NCI-H345 treated with DMSO at 0.1 percent for 48 hours (cell line): ENCODE measurements at regions not wholly inside any gene's neighbourhood (a gene's known extent, or its start where the extent isn't known, plus 50 kb on each side); places are given as distances from the start of the nearest gene placed in this dataset.
"Not testable (repeated sequence)": the region's sequence is repeated elsewhere in the genome, so short reads cannot be mapped to it uniquely, and the experiment has no call there.

Experiments
- DNase-seq: peaks from one replicate; lab custom pipeline; 2025; ENCODE audit not compliant: unreplicated experiment; lab: John Stamatoyannopoulos, UW

DNA sequence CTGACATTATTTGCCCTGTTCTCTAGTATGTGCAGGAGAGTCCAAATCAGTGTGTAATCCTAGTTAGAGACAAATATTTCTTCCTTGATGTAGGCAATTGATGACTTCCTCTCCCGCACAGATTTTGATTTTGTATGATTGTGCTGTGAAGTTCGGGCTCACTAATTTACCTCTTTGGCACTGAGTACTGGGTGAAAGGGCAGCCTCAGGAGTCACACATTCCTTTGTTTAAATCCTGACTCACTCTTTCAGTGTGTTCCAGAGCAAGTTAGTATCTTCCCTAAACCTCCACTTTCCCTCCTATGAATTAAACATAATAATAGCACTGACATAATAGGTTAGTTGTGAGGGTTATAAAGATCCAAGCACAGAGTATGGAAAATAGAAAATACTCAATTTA is 269.7 kb downstream of the ISL1 start:
- DNase-seq, result no peak

DNA sequence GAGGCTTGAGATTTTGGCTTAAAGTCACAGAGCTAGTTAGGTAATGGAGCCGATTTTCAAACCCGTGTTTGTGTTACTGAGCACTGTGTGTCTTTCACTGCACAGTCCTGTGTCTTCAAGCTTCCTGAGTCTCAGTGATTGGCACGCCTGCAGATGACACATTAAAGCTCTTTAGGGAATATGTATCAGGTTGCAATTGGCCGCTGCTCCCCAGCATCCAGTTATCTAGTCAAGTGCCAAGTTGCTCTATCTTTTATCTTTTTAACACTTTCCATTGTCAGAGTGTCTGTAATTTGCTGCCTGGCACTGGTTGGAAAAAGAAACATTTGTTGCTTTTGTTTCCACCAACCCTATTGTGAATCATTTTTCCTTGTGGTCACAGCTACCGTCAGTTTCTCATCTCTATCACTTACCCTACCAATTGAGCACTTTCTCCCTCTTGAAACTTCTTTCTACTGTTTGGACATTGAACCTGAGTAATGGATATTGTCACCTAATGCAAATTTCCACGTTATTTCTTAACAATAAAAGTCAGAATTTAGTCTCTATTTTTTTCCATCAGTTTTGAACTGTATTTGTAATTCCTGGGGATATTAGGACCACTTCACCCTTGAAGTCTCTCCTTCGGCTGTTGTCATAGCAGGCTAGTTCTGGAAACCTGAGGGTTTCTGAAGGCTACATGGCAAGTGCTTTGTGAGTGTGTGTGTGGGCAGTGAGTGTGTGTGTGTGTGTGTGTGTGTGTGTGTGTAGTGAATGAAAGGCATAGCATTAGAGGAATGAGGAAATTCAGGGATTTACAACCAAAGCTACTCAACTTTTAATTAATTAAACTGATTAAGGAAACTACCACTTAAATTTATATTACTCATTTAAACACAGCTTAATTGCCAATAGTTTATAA is 274.3 kb downstream of the ISL1 start:
- no peak for DNase-seq

DNA sequence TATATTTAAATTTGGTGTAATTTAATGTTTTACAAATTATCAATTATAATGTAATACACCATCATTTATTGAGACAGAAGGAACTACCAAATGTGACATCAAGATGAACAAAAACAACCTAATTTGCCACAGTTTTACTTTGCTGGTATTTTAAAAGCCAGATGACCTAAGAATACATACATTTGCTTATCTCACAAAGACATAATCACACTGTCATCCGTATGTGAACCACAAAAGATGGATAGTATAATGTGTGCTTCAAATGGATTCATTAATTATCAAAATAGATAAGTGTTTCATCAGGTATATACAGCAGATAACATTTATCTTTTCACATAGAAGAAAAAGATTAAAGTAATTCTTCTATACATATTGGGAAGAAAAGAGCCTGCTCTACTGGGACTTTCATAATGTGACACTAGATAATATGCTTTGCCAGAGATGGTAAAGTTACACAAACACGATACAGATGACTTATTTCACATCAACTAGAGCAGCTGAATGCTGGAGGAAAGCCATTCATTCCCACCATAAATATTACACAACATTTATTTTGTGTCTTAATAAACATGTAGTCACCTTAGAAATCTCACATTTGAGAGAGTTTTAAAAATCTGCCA is 278.5 kb downstream of the ISL1 start:
- DNase-seq, result no peak

DNA sequence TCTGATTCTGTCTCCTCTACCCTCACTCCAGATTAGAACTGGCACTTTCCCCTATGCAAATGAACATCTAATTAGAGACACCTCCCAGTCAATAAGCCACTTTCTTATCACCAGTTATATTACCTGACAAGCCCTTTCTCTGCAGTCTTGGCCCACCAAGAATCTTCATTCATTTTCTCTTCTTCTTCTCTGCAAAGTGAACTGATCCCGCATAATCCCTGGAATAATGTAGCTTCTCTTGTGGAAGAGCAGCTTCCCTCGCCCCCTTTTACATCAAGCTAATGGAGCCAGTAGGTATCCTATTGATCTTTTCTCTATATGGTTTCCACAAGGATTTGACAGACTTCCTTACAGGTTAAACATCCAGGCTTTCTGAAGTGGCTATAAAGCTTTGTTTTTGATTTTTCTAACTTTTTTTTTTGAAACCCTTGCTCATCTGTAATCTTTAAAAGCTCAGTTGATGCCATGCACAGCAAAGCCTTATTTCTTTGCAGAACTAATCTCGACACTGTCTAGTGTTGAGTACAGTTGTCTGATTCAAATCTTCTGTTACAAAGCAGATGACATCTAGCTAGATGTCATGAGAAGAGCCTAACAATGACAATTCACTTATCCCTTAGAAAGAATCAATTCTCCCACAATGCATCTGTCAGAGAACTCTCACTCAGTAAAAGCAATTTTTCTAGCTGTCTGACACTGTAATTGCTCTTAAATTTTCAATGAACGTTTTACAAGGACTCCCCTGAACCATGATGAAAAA is 281.4 kb downstream of the ISL1 start:
- DNase-seq, result no peak

DNA sequence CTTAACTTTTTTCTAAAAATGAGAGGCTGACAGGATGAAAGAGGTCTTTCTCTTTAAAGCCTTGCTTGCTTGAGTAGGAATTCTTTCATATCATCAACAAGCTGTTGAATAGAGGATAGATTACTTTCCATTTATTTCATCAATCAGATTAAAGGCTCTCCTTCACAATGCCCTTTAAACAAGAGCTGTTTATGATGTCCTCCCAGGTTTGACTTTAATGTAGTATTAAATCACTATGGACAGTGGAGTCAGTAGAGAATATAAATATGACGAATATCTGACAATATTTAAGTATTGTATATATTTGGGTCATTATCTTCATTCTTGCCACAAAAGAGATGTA is 282.0 kb downstream of the ISL1 start:
- no peak for DNase-seq

DNA sequence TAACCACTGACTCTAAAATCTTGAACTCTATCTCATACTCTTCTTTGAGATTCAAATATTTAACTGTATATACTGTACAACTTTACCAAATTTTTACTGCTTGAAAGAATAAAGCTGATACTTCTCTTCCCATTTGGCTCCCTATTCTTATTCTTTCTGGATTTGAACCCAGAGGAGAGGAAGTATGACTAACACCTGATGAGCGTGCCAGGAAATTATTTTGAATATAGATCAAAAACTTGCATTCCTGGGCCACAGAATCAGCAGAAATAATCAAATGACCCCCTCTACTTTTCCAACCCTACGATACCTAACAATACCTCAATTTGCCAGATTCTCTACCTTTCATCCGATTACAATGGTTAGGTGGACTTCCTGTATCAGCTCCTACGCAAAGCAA is 285.8 kb downstream of the ISL1 start:
- no peak for DNase-seq

DNA sequence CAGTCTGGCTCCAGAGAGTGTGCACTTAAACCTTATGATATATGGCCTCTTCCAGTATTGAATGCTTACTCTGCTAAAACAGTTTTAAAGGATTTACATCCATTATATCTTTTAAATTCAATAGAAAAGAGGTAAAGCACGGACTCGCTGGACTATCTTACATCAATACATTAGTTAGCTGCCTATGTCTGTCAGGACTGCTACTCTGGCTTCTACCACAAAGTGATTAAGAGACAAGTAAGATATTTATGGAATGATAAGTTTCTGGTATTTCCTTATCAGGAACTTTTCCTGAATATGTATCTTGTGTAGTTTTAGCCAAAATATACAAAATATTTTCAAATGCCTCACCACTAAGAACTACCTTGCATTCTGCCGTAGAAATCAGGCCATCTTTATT is 295.1 kb downstream of the ISL1 start:
- no peak for DNase-seq

DNA sequence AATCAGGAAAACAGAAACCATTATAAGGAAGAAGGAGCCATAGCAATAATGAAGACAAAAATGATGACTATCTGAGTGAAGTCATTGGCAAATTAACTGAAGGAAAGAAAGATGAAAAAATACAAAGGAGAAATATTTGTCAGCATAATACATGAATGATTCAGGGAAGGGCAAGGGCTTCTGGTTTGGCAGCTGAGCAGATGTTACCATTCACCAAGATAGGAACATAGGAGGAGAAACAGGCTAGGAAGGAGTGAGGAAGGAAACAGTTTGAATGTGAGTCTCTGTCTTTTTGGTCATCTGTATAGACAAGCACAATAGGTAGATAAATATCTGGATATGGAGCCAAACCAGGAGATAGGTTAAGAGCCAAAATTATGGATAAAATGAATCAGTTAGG is 296.0 kb downstream of the ISL1 start:
- DNase-seq, result no peak

DNA sequence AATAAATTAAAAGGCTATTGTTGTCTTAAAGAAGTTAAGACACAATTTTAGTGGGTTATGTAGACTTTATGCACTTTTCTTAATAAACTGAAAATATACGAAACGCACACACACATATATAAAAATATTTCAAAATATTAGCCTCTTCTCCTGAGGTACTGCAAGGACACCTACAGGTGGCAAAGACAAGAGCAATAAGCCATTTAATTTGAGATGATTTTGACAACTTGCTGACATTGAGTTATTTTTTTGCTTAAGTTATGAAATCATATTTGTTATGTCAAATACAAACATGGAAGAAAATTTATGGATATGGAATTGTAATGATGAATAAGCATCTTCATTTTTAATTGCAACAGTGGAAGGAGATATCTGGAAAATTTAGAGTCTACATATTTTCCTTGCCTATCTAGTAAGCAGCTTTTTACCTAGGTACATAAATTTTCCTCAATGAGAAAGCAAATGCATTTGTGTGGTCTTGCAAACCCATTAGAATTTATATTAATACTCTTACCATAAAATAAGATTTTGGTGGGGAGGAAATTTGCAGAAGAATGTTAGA is 301.6 kb downstream of the ISL1 start:
- DNase-seq, result no peak

DNA sequence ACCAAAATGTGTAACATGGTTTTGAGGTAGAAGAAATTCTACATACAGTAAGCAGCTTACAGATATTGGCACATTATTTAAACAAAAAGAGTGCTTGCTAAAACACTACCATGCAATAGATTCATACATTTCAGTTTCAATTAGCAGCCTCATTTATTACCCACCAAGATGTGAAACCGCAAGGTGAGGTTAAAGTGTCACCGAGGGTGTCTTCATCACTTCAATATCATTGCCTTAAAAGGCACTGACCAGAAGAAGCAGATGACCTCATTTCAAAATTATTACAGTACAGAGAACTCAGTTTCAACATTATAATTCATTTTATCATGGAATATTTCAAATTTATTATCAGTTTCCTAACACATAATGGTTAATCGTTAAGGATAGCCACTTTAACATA is 302.2 kb downstream of the ISL1 start:
- DNase-seq, result no peak

DNA sequence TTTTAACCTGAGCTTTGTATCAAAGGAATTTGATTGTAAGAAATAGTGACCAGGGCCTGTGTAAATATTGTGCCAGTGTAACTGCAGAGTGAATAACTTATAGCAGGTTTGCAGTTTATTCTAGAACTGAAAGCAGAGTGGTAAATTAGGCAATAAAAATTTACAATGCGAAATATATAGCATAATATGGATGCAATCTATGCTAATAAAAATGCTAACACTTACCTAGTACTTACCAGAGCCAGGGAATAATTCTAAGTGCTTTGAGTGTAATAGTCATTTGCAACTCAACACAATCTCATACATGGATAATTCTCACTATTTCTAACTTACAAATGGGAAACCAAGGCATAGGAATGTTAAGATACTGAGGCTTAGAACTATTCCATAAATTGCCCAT is 303.4 kb downstream of the ISL1 start:
- no peak for DNase-seq

DNA sequence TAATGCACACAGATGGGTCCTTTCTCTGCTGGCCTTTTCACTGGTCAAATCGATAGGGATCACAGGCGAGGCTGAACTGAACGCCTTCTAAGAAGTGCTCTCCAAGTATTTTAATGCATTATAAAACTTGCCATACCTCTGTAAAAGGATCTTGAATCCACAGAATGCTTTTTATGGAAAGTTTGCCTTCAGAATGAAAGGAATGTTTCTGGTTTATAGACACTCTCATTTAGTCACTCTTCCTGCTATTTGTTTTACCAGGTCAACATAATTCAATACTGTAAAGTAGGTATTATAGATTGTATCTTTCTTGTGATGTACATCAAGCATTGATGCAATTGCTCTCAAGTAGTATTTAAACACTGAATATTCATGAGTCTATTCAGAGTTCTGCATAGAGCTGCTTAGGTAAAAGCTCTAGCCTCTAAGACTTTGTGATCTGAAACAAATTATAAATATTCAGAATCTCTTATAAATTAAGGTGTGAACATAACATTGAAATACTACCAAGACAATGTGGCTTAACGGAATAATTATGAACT is 308.4 kb downstream of the ISL1 start:
- DNase-seq, result no peak

DNA sequence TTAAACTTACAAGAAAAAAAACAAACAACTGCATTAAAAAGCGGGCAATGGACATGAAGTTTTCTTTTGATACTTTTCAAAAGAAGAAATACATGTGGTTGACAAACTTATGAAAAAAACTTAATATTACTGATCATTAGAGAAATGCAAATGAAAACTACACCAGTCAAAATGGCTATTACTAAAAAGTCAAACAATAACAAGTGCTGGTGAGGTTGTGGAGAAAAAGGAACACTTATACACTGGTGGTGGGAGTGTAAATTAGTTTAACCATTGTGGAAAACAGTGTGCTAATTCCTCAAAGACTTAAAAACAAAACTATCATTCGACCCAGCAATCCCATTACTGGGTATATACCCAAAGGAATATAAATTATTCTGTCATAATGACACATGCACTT is 311.6 kb downstream of the ISL1 start:
- DNase-seq, result no peak

DNA sequence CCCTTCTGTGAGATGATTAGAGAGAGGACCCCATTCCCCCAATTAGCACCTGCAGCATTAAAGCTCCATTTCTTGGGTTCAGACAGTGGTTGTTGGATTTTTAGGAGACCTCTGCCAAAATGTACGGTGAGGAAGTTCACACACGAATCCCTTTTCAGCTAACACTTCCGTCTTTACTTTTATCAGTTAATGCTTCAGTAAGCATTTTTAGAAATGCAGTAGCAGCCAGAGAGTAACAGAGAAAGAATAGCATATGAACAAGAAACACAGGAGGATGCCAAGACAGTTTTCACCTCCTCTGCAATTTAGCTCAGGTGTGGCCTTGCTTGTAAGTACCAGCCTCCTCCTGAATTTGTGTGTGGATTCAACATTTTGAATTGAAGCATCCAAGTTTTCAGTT is 312.9 kb downstream of the ISL1 start:
- no peak for DNase-seq

DNA sequence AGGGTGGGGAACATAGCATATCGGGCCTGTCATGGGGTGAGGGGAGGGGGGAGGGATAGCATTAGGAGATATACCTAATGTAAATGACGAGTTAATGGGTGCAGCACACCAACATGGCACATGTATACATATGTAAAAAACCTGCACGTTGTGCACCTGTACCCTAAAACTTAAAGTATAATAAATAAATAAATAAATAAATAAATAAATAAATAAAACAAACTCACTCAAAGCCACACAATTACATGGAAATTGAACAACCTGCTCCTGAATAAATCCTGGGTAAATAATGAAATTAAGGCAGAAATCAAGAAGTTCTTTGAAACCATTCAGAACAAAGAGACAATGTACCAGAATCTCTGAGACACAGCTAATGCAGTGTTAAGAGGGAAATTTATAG is 318.8 kb downstream of the ISL1 start:
- DNase-seq, result not testable (repeated sequence)

DNA sequence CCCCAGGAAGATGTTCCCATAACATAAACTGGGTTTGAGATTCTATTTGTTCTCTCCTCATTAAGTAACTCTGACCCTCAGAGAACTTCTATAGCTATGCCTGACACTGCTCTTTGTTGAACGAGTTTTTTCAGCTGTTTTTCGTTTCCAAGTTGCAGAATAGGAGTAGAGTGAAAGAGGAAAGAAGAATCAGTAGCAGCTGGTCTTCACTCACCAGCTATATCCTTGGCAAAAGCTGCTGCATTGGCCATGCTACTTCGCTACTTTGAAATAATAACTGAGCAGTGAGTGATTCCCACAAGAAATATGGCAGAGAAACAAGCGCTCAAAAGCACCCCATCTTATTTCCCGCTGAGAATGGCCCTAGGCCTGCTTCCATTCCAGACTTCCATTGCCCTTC is 329.0 kb downstream of the ISL1 start:
- no peak for DNase-seq

DNA sequence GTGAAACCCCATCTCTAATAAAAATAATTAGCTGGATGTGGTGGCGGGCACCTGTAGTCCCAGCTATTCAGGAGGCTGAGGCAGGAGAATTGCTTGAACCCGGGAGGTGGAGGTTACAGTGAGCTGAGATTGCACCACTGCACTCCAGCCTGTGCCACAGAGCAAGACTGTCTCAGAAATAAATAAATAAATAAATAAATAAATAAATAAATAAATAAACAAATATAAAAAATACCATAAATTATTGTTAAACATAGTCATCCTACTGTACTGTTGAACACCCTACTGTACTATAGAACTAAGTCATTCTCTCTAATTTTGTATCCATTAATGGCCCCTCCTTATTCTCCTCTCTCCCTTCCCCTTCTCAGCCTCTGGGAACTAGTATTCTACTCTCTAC is 332.2 kb downstream of the ISL1 start:
- DNase-seq, result not testable (repeated sequence)

DNA sequence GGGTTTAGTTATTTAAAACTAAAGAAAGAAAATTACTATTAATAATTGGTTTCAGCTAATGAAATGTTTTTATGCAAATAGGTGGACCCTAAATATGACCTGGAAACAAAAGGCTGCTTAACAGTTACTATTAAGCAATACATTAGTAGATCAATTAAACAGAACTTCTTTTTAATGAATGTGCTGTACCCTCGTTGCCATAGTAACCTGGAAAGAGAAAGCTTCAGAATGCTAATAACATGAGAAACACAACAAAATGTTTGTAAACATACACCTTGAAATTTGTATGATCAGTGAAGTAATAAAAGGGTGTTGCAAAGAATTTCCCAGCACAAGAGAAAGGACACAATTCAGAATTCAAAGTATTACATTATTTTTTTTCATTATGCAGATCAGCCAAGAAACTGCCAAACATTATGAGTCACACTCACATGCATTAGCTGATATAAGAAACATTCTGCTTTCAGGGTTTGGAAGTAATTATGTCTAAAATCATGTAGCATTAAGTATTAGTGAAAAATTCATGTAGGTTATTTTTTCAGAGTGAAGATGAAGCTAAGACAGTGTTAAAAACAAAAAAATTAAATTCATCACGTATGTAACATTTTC is 348.3 kb downstream of the ISL1 start:
- no peak for DNase-seq

DNA sequence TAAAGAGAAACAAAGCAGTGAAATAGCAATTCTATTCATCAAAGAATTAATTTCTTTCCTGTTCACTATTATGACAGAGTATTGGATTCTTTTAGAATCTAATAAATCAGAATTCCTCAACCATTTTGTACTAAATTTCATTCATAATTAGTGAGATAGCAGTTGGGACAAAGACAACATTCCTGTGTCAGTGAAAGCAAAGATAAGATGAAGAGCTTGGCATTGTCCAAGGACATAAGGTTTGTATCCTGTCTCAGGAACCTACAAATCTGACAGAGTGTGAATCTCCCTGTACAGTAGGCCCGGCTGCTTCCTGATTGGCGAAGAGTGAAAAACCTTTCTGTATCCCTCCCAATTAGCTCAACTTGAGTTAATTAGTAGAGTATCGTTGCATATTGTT is 349.1 kb downstream of the ISL1 start:
- no peak for DNase-seq

DNA sequence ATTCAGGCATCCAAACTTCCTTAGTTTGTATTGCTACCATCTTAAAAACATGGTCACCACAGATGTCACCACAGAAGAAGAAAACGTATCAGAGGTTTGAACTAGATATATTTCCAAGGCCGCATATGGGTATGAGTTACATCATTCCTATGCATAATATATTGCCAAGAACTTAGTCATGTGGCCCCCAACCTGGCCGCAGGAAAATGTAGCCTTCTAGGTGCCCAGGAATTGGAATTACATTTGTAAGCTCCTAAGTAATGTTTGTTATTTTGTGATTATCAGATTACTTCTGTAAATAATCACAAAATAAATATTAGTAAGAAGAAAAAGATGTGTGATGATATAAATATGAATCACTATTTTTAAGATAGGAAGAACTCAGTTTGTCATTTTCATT is 351.4 kb downstream of the ISL1 start:
- DNase-seq, result no peak

DNA sequence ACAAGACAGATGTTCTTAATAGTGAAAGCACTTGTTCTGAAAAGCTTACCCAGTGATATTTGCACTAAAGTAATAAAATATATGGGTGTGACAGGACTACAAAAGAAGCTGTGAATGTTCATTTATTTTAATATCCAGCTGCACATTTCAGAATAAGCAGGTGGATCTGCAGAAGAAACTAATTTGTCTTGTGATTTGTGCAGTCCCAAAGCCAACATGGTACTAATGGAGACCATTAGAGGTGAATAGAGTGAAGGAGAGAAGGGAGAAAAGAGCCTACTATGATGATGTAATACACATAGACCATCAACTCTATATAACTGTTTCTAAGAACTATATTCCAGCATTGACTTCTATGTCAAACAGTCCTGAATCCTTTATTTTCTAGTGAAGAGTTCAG is 362.8 kb downstream of the ISL1 start:
- no peak for DNase-seq
